Gastrocnemius medialis (tissue), 4 donors: ENCODE measurements at regions not wholly inside any gene's neighbourhood (a gene's known extent, or its start where the extent isn't known, plus 50 kb on each side); places are given as distances from the start of the nearest gene placed in this dataset.

Source experiments
- CTCF ChIP-seq, 5 experiments: fragments of 450-650 bp in 3 of 5; fragments of 200-600 bp in 2 of 5; sonication (generic) in 2 of 5; IDR thresholded peaks in 4 of 5; conservative IDR thresholded peaks in 1 of 5; 1 replicate in 4 of 5; 2 replicates in 1 of 5; pipeline ENCODE4 v1.5.1; 2016 to 2019; ENCODE audit warnings: antibody characterized with exemption in 5 of 5, mild to moderate bottlenecking in 3 of 5, moderate library complexity in 3 of 5
- POLR2A ChIP-seq, 2 donors: fragments of 450-650 bp; IDR thresholded peaks; one replicate each; pipeline ENCODE4 v1.6.1; 2017; ENCODE audit warnings: antibody characterized with exemption in 2 of 2, mild to moderate bottlenecking in 2 of 2, moderate library complexity in 2 of 2

- TF ChIP-seq POLR2A (IDR thresholded peaks at IDR 0.05): no peak
- no peak for TF ChIP-seq CTCF (IDR thresholded peaks at IDR 0.05 in 4 of 5, conservative IDR thresholded peaks at IDR 0.05 in 1 of 5)
Measured at GRCh38 chr22:48895336-48895735, 932.3 kb downstream of the BRD1 start.
